CD8-positive, alpha-beta memory T cell (primary cell): ENCODE measurements at regions not wholly inside any gene's neighbourhood (a gene's known extent, or its start where the extent isn't known, plus 50 kb on each side); places are given as distances from the start of the nearest gene placed in this dataset.

Experiments
- CTCF ChIA-PET: fragments of 350-600 bp; sonication (Branson Sonifier 250); formaldehyde crosslinking; loops from one replicate; lab custom pipeline; 2021; ENCODE audit warnings: antibody characterized with exemption; lab: Charles Lee
- POLR2A ChIA-PET: fragments of 350-600 bp; sonication (Branson Sonifier 250); formaldehyde crosslinking; loops from one replicate; lab custom pipeline; 2021; ENCODE audit warnings: antibody characterized with exemption; lab: Charles Lee
- DNase-seq, 5 donors: peaks; one replicate each; pipeline versions ENCODE4 v3.0.0 to v3.0.0-alpha.2; 2020 to 2022; ENCODE audit warnings: mixed read lengths in 1 of 5
- H3K27ac ChIP-seq: one replicate; pipeline ENCODE4 v1.7.0; 2013; ENCODE audit warnings: low read depth, mild to moderate bottlenecking, low read length, moderate library complexity
- H3K27me3 ChIP-seq: 2 replicates; pipeline ENCODE4 v1.7.0; 2013; ENCODE audit warnings: low read length, mild to moderate bottlenecking; ENCODE audit not compliant: insufficient read depth, poor library complexity, severe bottlenecking
- H3K36me3 ChIP-seq: 2 replicates; pipeline ENCODE4 v1.7.0; 2013; ENCODE audit warnings: mild to moderate bottlenecking, low read length, moderate library complexity; ENCODE audit not compliant: insufficient read depth
- H3K4me1 ChIP-seq: 2 replicates; pipeline ENCODE4 v1.7.0; 2013; ENCODE audit warnings: mild to moderate bottlenecking, low read length, moderate library complexity; ENCODE audit not compliant: insufficient read depth
- H3K4me3 ChIP-seq: 2 replicates; pipeline ENCODE4 v1.7.0; 2013; ENCODE audit warnings: mild to moderate bottlenecking, low read length
- H3K9me3 ChIP-seq: 2 replicates; pipeline ENCODE4 v1.7.0; 2013; ENCODE audit warnings: mild to moderate bottlenecking, low read length
- H3K27ac Mint-ChIP-seq, 8 donors: one replicate each; pipeline ENCODE4 v1.8.0; 2020 to 2021; ENCODE audit warnings: mixed read lengths in 8 of 8, mild to moderate bottlenecking in 6 of 8, inconsistent platforms in 3 of 8, moderate library complexity in 3 of 8
- H3K27me3 Mint-ChIP-seq, 2 donors: one replicate each; pipeline ENCODE4 v1.8.0; 2020 to 2021; ENCODE audit warnings: mixed read lengths in 2 of 2, mild to moderate bottlenecking in 1 of 2, moderate library complexity in 1 of 2
- H3K36me3 Mint-ChIP-seq, 3 donors: one replicate each; pipeline ENCODE4 v1.8.0; 2020 to 2021; ENCODE audit warnings: mixed read lengths in 3 of 3, inconsistent platforms in 1 of 3, mild to moderate bottlenecking in 1 of 3
- H3K4me1 Mint-ChIP-seq, 3 donors: one replicate each; pipeline ENCODE4 v1.8.0; 2020 to 2021; ENCODE audit warnings: mixed read lengths in 3 of 3, inconsistent platforms in 1 of 3, mild to moderate bottlenecking in 1 of 3
- H3K4me3 Mint-ChIP-seq, 7 donors: one replicate each; pipeline ENCODE4 v1.8.0; 2020 to 2021; ENCODE audit warnings: mixed read lengths in 7 of 7, mild to moderate bottlenecking in 6 of 7, moderate library complexity in 4 of 7, inconsistent platforms in 2 of 7
- H3K9me3 Mint-ChIP-seq, 5 donors: one replicate each; pipeline ENCODE4 v1.8.0; 2020 to 2022; ENCODE audit warnings: mixed read lengths in 5 of 5, mild to moderate bottlenecking in 3 of 5, moderate library complexity in 2 of 5, inconsistent platforms in 1 of 5

DNA sequence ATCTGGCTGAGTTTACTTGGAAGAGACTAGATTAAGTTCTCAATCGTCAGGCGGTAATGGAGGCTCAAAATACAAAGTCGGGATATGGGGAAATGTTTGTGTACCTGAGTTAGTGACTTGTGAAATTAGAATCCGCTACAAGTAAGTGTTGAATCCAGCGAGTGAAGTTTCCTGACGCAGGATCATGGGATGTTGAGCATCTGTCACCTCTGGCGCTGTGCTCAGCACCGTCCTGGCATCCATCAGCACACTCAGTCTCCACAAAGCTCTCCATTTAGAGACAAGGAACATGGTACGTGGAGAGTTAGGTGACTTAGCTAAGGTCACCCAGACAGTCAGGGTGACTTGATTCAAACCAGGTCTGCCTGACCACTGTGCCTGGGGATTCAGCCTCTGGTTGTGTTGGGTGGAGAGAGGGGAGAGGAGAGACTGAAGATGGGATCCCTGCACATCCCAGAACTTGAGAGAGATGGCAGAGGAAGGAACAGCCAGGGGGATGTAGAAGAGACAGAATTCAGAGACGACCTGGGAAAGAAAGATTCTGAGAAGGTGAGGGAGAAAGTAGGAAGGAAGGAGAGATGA lies 251.2 kb downstream of the ACKR3 start:
- CTCF ChIA-PET = no interaction called here

GRCh38 chr2:236823041-236823629 lies 253.5 kb downstream of the ACKR3 start:
- H3K36me3 Mint-ChIP-seq = no peaks in the 10 kb centered on the region
- Histone ChIP-seq H3K4me1 (no peaks in the 10 kb centered on the region), H3K27me3 (no peaks in the 10 kb centered on the region), H3K4me3 (no peak overlapping the region), H3K27ac (no peak overlapping the region), H3K36me3 (no peaks in the 10 kb centered on the region), H3K9me3 (no peaks in the 10 kb centered on the region)
- H3K4me3 Mint-ChIP-seq = no peak overlapping the region
- peaks cover 4 to 11% of the 10 kb centered on the region in 2 donors for H3K27me3 Mint-ChIP-seq
- POLR2A ChIA-PET = interaction anchor here (0.7 kb wide), 1 partner anchor 149 kb away, joined by 3 read pairs; no protein-coding TSS in a partner anchor
- no peaks in the 10 kb centered on the region for H3K4me1 Mint-ChIP-seq
- no peak for DNase-seq
- H3K9me3 Mint-ChIP-seq = peaks cover 0 to 3% (median 0%) of the 10 kb centered on the region in 5 donors
- CTCF ChIA-PET = no interaction called here
- H3K27ac Mint-ChIP-seq = no peak overlapping the region

More for the DNA sequence above, 251.2 kb downstream of the ACKR3 start:
- POLR2A ChIA-PET = no interaction called here
- Histone ChIP-seq H3K4me3 (no peak overlapping the region), H3K36me3 (no peaks in the 10 kb centered on the region), H3K4me1 (no peaks in the 10 kb centered on the region), H3K27ac (no peak overlapping the region), H3K9me3 (no peaks in the 10 kb centered on the region), H3K27me3 (no peaks in the 10 kb centered on the region)
- Mint-ChIP-seq H3K4me3 (no peak overlapping the region), H3K9me3 (peaks cover 0 to 3% (median 0%) of the 10 kb centered on the region in 5 donors), H3K4me1 (no peaks in the 10 kb centered on the region), H3K36me3 (no peaks in the 10 kb centered on the region), H3K27me3 (peaks cover 8 to 18% of the 10 kb centered on the region in 2 donors), H3K27ac (no peak overlapping the region)
- no peak for DNase-seq

DNA sequence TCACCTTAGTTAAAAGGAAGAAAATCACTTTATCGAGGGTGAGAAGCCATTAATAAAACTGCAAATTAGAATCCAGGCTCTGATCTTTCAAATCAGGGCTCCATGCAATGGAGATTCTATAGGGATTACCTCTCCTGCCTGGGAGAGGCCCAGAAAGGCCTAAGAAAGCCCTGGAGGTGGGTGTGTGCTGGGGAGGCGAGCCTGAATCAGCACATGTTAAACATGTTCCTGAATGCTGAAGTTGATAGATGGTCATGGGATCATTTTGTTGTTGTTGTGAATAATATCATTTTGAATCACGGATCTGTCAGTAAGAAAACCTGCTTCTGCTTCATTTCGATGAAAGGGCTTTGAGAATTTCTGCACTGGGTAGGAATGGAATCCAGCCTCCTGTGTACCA lies 254.3 kb downstream of the ACKR3 start:
- no peak overlapping the region for H3K4me3 ChIP-seq
- ChIA-PET POLR2A (no interaction called here), CTCF (no interaction called here)
- Mint-ChIP-seq H3K27me3 (peaks cover 6 to 11% of the 10 kb centered on the region in 2 donors), H3K4me1 (no peaks in the 10 kb centered on the region), H3K27ac (no peak overlapping the region), H3K36me3 (no peaks in the 10 kb centered on the region), H3K4me3 (no peak overlapping the region), H3K9me3 (peaks cover 0 to 3% (median 0%) of the 10 kb centered on the region in 5 donors)
- no peaks in the 10 kb centered on the region for H3K4me1 ChIP-seq
- H3K36me3 ChIP-seq = no peaks in the 10 kb centered on the region
- no peak overlapping the region for H3K27ac ChIP-seq
- no peaks in the 10 kb centered on the region for H3K27me3 ChIP-seq
- no peaks in the 10 kb centered on the region for H3K9me3 ChIP-seq
- no peak for DNase-seq

DNA sequence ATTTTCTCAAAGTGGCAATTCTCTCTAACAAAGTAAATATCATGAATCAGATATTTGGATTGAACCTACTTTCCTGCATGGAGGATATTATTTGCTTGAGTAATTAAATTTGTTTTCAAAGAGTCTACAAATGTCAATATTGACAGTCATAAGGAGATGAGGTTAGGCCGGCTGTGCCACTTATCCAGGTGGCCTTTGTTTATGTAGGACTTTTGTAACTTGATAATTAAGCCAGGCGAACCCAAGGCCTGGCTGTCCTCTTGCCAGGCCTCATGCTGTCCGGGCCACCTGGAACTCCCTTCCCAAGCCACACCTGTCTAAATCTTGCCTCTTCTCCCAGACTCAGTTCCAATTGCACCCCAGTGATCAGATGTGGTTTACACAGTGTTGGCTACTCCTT lies 255.2 kb downstream of the ACKR3 start:
- H3K36me3 ChIP-seq = no peaks in the 10 kb centered on the region
- H3K27me3 Mint-ChIP-seq = peaks cover 3 to 7% of the 10 kb centered on the region in 2 donors
- ChIA-PET CTCF (no interaction called here), POLR2A (no interaction called here)
- no peaks in the 10 kb centered on the region for H3K4me1 Mint-ChIP-seq
- no peak for DNase-seq
- H3K4me3 Mint-ChIP-seq = no peak overlapping the region
- H3K36me3 Mint-ChIP-seq = no peaks in the 10 kb centered on the region
- H3K9me3 Mint-ChIP-seq = peaks cover 0 to 3% (median 0%) of the 10 kb centered on the region in 5 donors
- no peak overlapping the region for H3K4me3 ChIP-seq
- no peaks in the 10 kb centered on the region for H3K4me1 ChIP-seq
- no peaks in the 10 kb centered on the region for H3K9me3 ChIP-seq
- H3K27me3 ChIP-seq = no peaks in the 10 kb centered on the region
- peak overlapping the region in 1 of 8 donors; percentile 14 for H3K27ac Mint-ChIP-seq
- H3K27ac ChIP-seq = no peak overlapping the region

GRCh38 chr2:236825989-236826510 lies 256.4 kb downstream of the ACKR3 start:
- POLR2A ChIA-PET = no interaction called here
- Mint-ChIP-seq H3K27me3 (peaks cover 5 to 12% of the 10 kb centered on the region in 2 donors), H3K27ac (no peak overlapping the region), H3K4me3 (no peak overlapping the region), H3K4me1 (no peaks in the 10 kb centered on the region), H3K9me3 (no peaks in the 10 kb centered on the region), H3K36me3 (no peaks in the 10 kb centered on the region)
- H3K36me3 ChIP-seq = no peaks in the 10 kb centered on the region
- H3K27me3 ChIP-seq = no peaks in the 10 kb centered on the region
- CTCF ChIA-PET = no interaction called here
- no peak overlapping the region for H3K27ac ChIP-seq
- no peak for DNase-seq
- no peaks in the 10 kb centered on the region for H3K4me1 ChIP-seq
- H3K9me3 ChIP-seq = no peaks in the 10 kb centered on the region
- H3K4me3 ChIP-seq = no peak overlapping the region

GRCh38 chr2:236826606-236827156 lies 257.1 kb downstream of the ACKR3 start:
- H3K9me3 Mint-ChIP-seq = no peaks in the 10 kb centered on the region
- H3K9me3 ChIP-seq = no peaks in the 10 kb centered on the region
- no peaks in the 10 kb centered on the region for H3K36me3 Mint-ChIP-seq
- no peaks in the 10 kb centered on the region for H3K27me3 ChIP-seq
- ChIA-PET POLR2A (no interaction called here), CTCF (no interaction called here)
- no peak overlapping the region for H3K4me3 ChIP-seq
- H3K36me3 ChIP-seq = no peaks in the 10 kb centered on the region
- H3K4me3 Mint-ChIP-seq = no peak overlapping the region
- DNase-seq = no peak
- H3K27ac Mint-ChIP-seq = no peak overlapping the region
- no peaks in the 10 kb centered on the region for H3K4me1 Mint-ChIP-seq
- H3K27ac ChIP-seq = no peak overlapping the region
- H3K27me3 Mint-ChIP-seq = peaks cover 6 to 16% of the 10 kb centered on the region in 2 donors
- H3K4me1 ChIP-seq = no peaks in the 10 kb centered on the region

GRCh38 chr2:236827997-236828396 lies 257.7 kb upstream of the COPS8 start:
- ChIA-PET CTCF (no interaction called here), POLR2A (no interaction called here)
- no peaks in the 10 kb centered on the region for H3K27me3 ChIP-seq
- Mint-ChIP-seq H3K27ac (no peak overlapping the region), H3K4me1 (no peaks in the 10 kb centered on the region), H3K27me3 (peaks cover 10 to 20% of the 10 kb centered on the region in 2 donors), H3K9me3 (no peaks in the 10 kb centered on the region), H3K36me3 (no peaks in the 10 kb centered on the region), H3K4me3 (no peak overlapping the region)
- H3K27ac ChIP-seq = no peak overlapping the region
- H3K4me3 ChIP-seq = no peak overlapping the region
- H3K4me1 ChIP-seq = no peaks in the 10 kb centered on the region
- no peak for DNase-seq
- no peaks in the 10 kb centered on the region for H3K9me3 ChIP-seq
- no peaks in the 10 kb centered on the region for H3K36me3 ChIP-seq

DNA sequence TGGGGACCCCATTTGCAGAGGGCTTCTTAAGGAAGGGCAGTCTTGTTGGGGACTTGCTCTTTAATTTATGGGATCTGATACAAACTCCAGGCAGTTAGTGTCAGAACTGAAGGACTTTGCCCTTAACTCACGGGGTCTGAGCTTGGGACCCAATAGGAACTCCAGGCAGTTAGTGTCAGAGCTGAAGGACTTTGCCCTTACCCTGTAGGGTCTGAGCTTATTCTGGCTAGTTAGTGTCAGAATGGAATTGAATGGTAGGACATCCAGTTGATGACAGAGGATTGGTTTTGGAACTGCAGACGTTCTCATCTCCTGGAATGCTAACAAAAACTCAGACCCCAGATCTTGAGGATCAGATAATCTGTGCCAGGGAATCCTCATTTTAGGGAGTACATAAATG lies 256.9 kb upstream of the COPS8 start:
- ChIA-PET POLR2A (no interaction called here), CTCF (no interaction called here)
- DNase-seq = no peak
- Mint-ChIP-seq H3K4me1 (no peaks in the 10 kb centered on the region), H3K9me3 (no peaks in the 10 kb centered on the region), H3K27ac (no peak overlapping the region), H3K36me3 (no peaks in the 10 kb centered on the region), H3K4me3 (no peak overlapping the region), H3K27me3 (peaks cover 10 to 20% of the 10 kb centered on the region in 2 donors)
- Histone ChIP-seq H3K9me3 (no peaks in the 10 kb centered on the region), H3K4me1 (no peaks in the 10 kb centered on the region), H3K27me3 (no peaks in the 10 kb centered on the region), H3K27ac (no peak overlapping the region), H3K4me3 (no peak overlapping the region), H3K36me3 (no peaks in the 10 kb centered on the region)
